Mammary epithelial cell (primary cell): ENCODE measurements at regions not wholly inside any gene's neighbourhood (a gene's known extent, or its start where the extent isn't known, plus 50 kb on each side); places are given as distances from the start of the nearest gene placed in this dataset.

Experiments used
- EZH2 ChIP-seq: IDR thresholded peaks from 2 replicates; pipeline ENCODE4 v1.6.1; 2012; ENCODE audit warnings: low read length, inconsistent platforms, borderline replicate concordance
- TF ChIP-seq, protein P1 (sequence below), 2 donors: IDR thresholded peaks in 1 of 2; conservative IDR thresholded peaks in 1 of 2; 2 replicates each; pipeline ENCODE4 v1.5.1; 2011 to 2012; ENCODE audit warnings: inconsistent platforms in 2 of 2, low read length in 2 of 2, mild to moderate bottlenecking in 2 of 2, control low read depth in 1 of 2, low read depth in 1 of 2; ENCODE audit not compliant: insufficient read depth in 1 of 2; ENCODE audit errors: extremely low read depth in 1 of 2

DNA sequence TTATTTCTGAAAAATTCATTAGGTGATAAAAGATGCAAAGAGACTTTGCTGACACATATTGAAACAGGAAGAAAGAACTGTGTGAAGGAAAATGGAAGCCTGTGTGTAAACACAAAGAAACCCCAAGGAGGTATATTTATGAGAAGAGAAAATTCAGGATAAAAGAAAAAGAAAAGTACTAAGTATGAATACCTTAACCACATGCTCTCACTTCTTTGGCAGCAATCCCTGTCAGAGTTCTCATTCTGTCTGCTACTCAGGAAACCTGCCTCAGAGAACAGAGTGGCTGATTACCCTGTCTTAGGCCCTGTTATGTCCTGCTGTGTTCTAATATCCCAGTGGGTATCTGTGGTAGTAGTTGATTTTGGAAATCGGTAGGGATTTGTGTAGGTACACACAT lies 457.9 kb downstream of the TBC1D32 start:
- TF ChIP-seq, protein P1, sequence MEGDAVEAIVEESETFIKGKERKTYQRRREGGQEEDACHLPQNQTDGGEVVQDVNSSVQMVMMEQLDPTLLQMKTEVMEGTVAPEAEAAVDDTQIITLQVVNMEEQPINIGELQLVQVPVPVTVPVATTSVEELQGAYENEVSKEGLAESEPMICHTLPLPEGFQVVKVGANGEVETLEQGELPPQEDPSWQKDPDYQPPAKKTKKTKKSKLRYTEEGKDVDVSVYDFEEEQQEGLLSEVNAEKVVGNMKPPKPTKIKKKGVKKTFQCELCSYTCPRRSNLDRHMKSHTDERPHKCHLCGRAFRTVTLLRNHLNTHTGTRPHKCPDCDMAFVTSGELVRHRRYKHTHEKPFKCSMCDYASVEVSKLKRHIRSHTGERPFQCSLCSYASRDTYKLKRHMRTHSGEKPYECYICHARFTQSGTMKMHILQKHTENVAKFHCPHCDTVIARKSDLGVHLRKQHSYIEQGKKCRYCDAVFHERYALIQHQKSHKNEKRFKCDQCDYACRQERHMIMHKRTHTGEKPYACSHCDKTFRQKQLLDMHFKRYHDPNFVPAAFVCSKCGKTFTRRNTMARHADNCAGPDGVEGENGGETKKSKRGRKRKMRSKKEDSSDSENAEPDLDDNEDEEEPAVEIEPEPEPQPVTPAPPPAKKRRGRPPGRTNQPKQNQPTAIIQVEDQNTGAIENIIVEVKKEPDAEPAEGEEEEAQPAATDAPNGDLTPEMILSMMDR (conservative IDR thresholded peaks at IDR 0.05 in 1 of 2, IDR thresholded peaks at IDR 0.05 in 1 of 2; ENCODE audit: extremely low read depth in 1 of 2, insufficient read depth in 1 of 2, low read depth in 1 of 2, low read length in 2 of 2), result no peak
- no peak for TF ChIP-seq EZH2
